Keratinocyte (primary cell): ENCODE measurements at regions not wholly inside any gene's neighbourhood (a gene's known extent, or its start where the extent isn't known, plus 50 kb on each side); places are given as distances from the start of the nearest gene placed in this dataset.

Source experiments
- DNase-seq: peaks from one replicate; pipeline ENCODE4 v3.0.0-alpha.2; 2011; ENCODE audit warnings: low read depth, missing footprints, low spot score
- FAIRE-seq: peaks from 2 replicates; lab custom pipeline; 2011; peaks lifted over from hg19 to GRCh38; lab: Jason Lieb, UNC
- H2AFZ ChIP-seq: 2 replicates; pipeline ENCODE4 v1.6.0; 2012; ENCODE audit warnings: low read length, control low read depth, inconsistent platforms; ENCODE audit not compliant: control insufficient read depth
- H3K27ac ChIP-seq: 2 replicates; pipeline ENCODE4 v1.5.1; 2011; ENCODE audit warnings: low read length; ENCODE audit not compliant: control insufficient read depth, insufficient read depth
- H3K27me3 ChIP-seq: 3 replicates; pipeline ENCODE4 v1.6.0; 2011; ENCODE audit warnings: low read length; ENCODE audit not compliant: control insufficient read depth, insufficient read depth; ENCODE audit errors: extremely low read depth
- H3K36me3 ChIP-seq, 2 experiments: 2 replicates in 1 of 2; 3 replicates in 1 of 2; pipeline ENCODE4 v1.5.1; 2011; ENCODE audit warnings: low read length in 2 of 2, mild to moderate bottlenecking in 1 of 2; ENCODE audit not compliant: control insufficient read depth in 2 of 2, insufficient read depth in 2 of 2; ENCODE audit errors: extremely low read depth in 1 of 2
- H3K4me1 ChIP-seq: 3 replicates; pipeline ENCODE4 v1.5.1; 2011; ENCODE audit warnings: low read length; ENCODE audit not compliant: control insufficient read depth, insufficient read depth; ENCODE audit errors: extremely low read depth
- H3K4me2 ChIP-seq: 3 replicates; pipeline ENCODE4 v1.6.0; 2011; ENCODE audit warnings: low read depth, low read length; ENCODE audit not compliant: control insufficient read depth, insufficient read depth; ENCODE audit errors: extremely low read depth
- H3K4me3 ChIP-seq, 3 experiments: fragments of 200-600 bp in 1 of 3; sonication (generic) in 1 of 3; 2 replicates in 2 of 3; 3 replicates in 1 of 3; pipeline ENCODE4 v1.5.1; 2011 to 2016; ENCODE audit warnings: low read length in 3 of 3, mild to moderate bottlenecking in 3 of 3, control low read depth in 2 of 3, inconsistent platforms in 1 of 3, low read depth in 1 of 3, mixed read lengths in 1 of 3, mixed run types in 1 of 3, moderate library complexity in 1 of 3; ENCODE audit not compliant: control insufficient read depth in 2 of 3, insufficient read depth in 2 of 3; ENCODE audit errors: extremely low read depth in 1 of 3
- H3K79me2 ChIP-seq: 2 replicates; pipeline ENCODE4 v1.6.0; 2012; ENCODE audit warnings: low read length; ENCODE audit not compliant: control insufficient read depth, insufficient read depth
- H3K9ac ChIP-seq: 3 replicates; pipeline ENCODE4 v1.6.0; 2011; ENCODE audit warnings: low read length; ENCODE audit not compliant: control insufficient read depth, insufficient read depth; ENCODE audit errors: extremely low read depth
- H3K9me1 ChIP-seq: 3 replicates; pipeline ENCODE4 v1.6.0; 2011; ENCODE audit warnings: low read length; ENCODE audit not compliant: control insufficient read depth, insufficient read depth; ENCODE audit errors: extremely low read depth
- H3K9me3 ChIP-seq: 2 replicates; pipeline ENCODE4 v1.5.1; 2012; ENCODE audit warnings: low read depth, low read length; ENCODE audit not compliant: control insufficient read depth
- H4K20me1 ChIP-seq: 3 replicates; pipeline ENCODE4 v1.6.0; 2011; ENCODE audit warnings: low read length; ENCODE audit not compliant: control insufficient read depth, insufficient read depth; ENCODE audit errors: extremely low read depth
- CTCF ChIP-seq, 3 experiments: IDR thresholded peaks in 1 of 3; conservative IDR thresholded peaks in 1 of 3; optimal IDR thresholded peaks in 1 of 3; 2 replicates in 2 of 3; 3 replicates in 1 of 3; pipeline versions ENCODE3 to v1.5.1; 2011; ENCODE audit warnings: low read length in 3 of 3, mild to moderate bottlenecking in 3 of 3, moderate library complexity in 2 of 3, control low read depth in 1 of 3, inconsistent platforms in 1 of 3; ENCODE audit not compliant: insufficient read depth in 2 of 3; ENCODE audit errors: extremely low read depth in 1 of 3
- EZH2 ChIP-seq: IDR thresholded peaks from one replicate; pipeline ENCODE4 v1.6.1; 2012; ENCODE audit warnings: inconsistent platforms, mild to moderate bottlenecking, low read length, moderate library complexity
- dilution Hi-C: fragments of 300-500 bp; cut with MboI; formaldehyde crosslinking; loops from one replicate; pipeline ENCODE4 v1.7.0; 2020; ENCODE audit warnings: low sequenced_read_pairs; ENCODE audit not compliant: extremely low pct_ligation_motif_present

- Histone ChIP-seq H3K9me1 (no peaks in the 10 kb centered on the region), H3K4me1 (no peaks in the 10 kb centered on the region), H3K36me3 (no peaks in the 10 kb centered on the region), H3K4me3 (no peak overlapping the region), H3K27me3 (no peaks in the 10 kb centered on the region), H4K20me1 (no peaks in the 10 kb centered on the region), H3K9me3 (peaks cover 3% of the 10 kb centered on the region), H2AFZ (no peak overlapping the region), H3K27ac (no peak overlapping the region), H3K9ac (no peak overlapping the region), H3K4me2 (no peak overlapping the region), H3K79me2 (no peaks in the 10 kb centered on the region)
- TF ChIP-seq EZH2 (no peak), CTCF (optimal IDR thresholded peaks at IDR 0.05 in 1 of 3, IDR thresholded peaks at IDR 0.05 in 1 of 3, conservative IDR thresholded peaks at IDR 0.05 in 1 of 3; ENCODE audit: extremely low read depth in 1 of 3, insufficient read depth in 2 of 3, low read length in 3 of 3) (no peak)
- DNase-seq (no peak), FAIRE-seq (no peak)
- dilution Hi-C loops: no loop called here
Measured at GRCh38 chr20:43255877-43256276, 66.2 kb upstream of the PTPRT start.

GRCh38 chr20:43252761-43253160 lies 63.1 kb upstream of the PTPRT start:
- no peak for FAIRE-seq
- dilution Hi-C loops: no loop called here
- no peaks in the 10 kb centered on the region for H3K79me2 ChIP-seq

More at GRCh38 chr20:43252761-43253160, 63.1 kb upstream of the PTPRT start:
- Histone ChIP-seq H3K9me3 (no peaks in the 10 kb centered on the region), H3K4me1 (no peaks in the 10 kb centered on the region), H2AFZ (no peak overlapping the region), H3K9ac (no peak overlapping the region), H3K4me2 (no peak overlapping the region), H3K9me1 (no peaks in the 10 kb centered on the region), H4K20me1 (no peaks in the 10 kb centered on the region), H3K27ac (no peak overlapping the region), H3K36me3 (no peaks in the 10 kb centered on the region), H3K4me3 (no peak overlapping the region), H3K27me3 (no peaks in the 10 kb centered on the region)
- TF ChIP-seq EZH2 (no peak), CTCF (optimal IDR thresholded peaks at IDR 0.05 in 1 of 3, IDR thresholded peaks at IDR 0.05 in 1 of 3, conservative IDR thresholded peaks at IDR 0.05 in 1 of 3; ENCODE audit: extremely low read depth in 1 of 3, insufficient read depth in 2 of 3, low read length in 3 of 3) (no peak)
- DNase-seq: no peak
